ENCODE measurements at regions not wholly inside any gene's neighbourhood (a gene's known extent, or its start where the extent isn't known, plus 50 kb on each side); places are given as distances from the start of the nearest gene placed in this dataset.

DNA sequence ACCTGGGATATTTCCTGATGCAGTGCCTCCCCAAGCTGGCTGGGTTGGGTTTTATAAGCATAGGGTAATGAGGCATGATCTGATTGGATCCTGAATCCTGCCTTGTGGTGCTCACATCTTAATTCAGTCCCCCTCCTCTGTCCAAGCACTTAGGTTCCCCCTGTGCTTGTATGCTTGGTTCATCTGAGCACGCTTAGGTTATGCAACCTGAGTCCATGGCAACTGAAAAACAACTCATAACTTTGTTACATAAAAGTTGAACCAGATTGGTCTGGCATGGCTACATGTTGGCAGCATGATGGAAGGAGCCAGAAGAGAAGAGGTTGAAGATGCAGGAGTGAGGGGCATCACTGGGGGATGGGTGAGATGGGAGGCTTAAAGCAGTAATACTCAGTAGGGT is 57.3 kb upstream of the OSBPL3 start:
- Histone ChIP-seq H3K4me3 (ENCODE audit: low read length, poor library complexity, severe bottlenecking) (no peak overlapping the region), H3K36me3 (ENCODE audit: insufficient read depth, low read length) (no peaks in the 10 kb centered on the region), H3K9me2 (replicated peaks; ENCODE audit: low read depth, low read length) (no peaks in the 10 kb centered on the region), H2AFZ (ENCODE audit: low read length) (no peak overlapping the region), H3F3A (ENCODE audit: low read depth) (no peaks in the 10 kb centered on the region), H4K20me1 (ENCODE audit: insufficient read depth, low read length, poor library complexity, severe bottlenecking) (no peaks in the 10 kb centered on the region), H3K79me2 (ENCODE audit: insufficient read depth, low read length) (no peaks in the 10 kb centered on the region), H3K4me2 (ENCODE audit: low read depth, low read length, poor library complexity, severe bottlenecking) (no peak overlapping the region), H3K9ac (ENCODE audit: low read depth, low read length, poor library complexity, severe bottlenecking) (no peak overlapping the region), H3K4me1 (ENCODE audit: insufficient read depth, low read length, poor library complexity, severe bottlenecking) (no peaks in the 10 kb centered on the region), H3K9me3 (ENCODE audit: insufficient read depth, low read depth, low read length) (0 out of 2 replicates have a peak, but pooled peaks cover 3% of the 10 kb centered on the region), H3K27me3 (ENCODE audit: insufficient read depth, low read length, poor library complexity, severe bottlenecking) (no peaks in the 10 kb centered on the region)
- TF ChIP-seq, protein P1, sequence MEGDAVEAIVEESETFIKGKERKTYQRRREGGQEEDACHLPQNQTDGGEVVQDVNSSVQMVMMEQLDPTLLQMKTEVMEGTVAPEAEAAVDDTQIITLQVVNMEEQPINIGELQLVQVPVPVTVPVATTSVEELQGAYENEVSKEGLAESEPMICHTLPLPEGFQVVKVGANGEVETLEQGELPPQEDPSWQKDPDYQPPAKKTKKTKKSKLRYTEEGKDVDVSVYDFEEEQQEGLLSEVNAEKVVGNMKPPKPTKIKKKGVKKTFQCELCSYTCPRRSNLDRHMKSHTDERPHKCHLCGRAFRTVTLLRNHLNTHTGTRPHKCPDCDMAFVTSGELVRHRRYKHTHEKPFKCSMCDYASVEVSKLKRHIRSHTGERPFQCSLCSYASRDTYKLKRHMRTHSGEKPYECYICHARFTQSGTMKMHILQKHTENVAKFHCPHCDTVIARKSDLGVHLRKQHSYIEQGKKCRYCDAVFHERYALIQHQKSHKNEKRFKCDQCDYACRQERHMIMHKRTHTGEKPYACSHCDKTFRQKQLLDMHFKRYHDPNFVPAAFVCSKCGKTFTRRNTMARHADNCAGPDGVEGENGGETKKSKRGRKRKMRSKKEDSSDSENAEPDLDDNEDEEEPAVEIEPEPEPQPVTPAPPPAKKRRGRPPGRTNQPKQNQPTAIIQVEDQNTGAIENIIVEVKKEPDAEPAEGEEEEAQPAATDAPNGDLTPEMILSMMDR (conservative IDR thresholded peaks at IDR 0.05; ENCODE audit: low read length) = no peak
- no peak for TF ChIP-seq EZH2phosphoT487 (IDR thresholded peaks at IDR 0.05; ENCODE audit: borderline replicate concordance)

DNA sequence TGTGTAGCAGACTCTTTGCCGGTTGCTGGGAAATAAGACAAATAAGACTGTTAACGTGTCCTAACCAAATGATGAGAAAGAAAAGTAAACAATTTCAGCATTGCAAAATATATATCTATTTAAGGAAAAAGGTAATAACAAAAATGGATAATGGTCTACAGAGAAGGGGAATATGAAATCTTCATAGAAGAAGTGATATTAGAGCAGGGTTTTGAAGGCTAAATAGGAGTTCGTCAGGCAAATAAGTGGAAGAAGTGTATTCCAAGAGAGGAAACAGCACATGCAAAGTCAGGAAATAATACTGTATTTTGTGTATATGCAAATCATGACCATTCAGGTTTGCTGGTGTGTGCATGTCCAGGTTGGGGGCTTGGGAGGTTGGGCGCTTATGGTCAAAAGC is 55.3 kb upstream of the OSBPL3 start:
- TF ChIP-seq, protein P1 (conservative IDR thresholded peaks at IDR 0.05; ENCODE audit: low read length) = no peak
- TF ChIP-seq EZH2phosphoT487 (IDR thresholded peaks at IDR 0.05; ENCODE audit: borderline replicate concordance) = no peak

DNA sequence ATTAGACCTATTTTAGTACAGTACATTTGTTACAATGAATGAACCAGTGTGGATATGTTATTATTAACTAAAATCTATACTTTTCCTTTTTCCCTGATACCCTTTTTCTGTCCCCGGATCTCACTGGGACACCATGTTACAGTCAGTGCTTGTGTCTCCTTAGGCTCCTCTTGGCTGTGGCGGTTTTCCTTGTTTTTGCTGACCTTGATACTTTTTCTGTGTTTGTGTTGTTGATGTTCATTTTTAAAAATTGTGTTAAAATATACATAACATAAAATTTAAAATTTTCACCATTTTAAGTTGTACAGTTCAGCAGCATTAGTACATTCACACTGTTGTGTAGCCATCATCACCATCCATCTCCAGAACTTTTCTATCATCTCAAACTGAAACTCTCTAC is 54.2 kb upstream of the OSBPL3 start:
- Histone ChIP-seq H3K36me3 (ENCODE audit: insufficient read depth, low read length) (no peaks in the 10 kb centered on the region), H3K27me3 (ENCODE audit: insufficient read depth, low read length, poor library complexity, severe bottlenecking) (no peaks in the 10 kb centered on the region), H3K4me2 (ENCODE audit: low read depth, low read length, poor library complexity, severe bottlenecking) (no peak overlapping the region), H3K9ac (ENCODE audit: low read depth, low read length, poor library complexity, severe bottlenecking) (no peak overlapping the region), H3F3A (ENCODE audit: low read depth) (no peaks in the 10 kb centered on the region), H3K4me3 (ENCODE audit: low read length, poor library complexity, severe bottlenecking) (no peak overlapping the region), H3K79me2 (ENCODE audit: insufficient read depth, low read length) (no peaks in the 10 kb centered on the region), H3K9me3 (ENCODE audit: insufficient read depth, low read depth, low read length) (0 out of 2 replicates have a peak, but pooled peaks cover 3% of the 10 kb centered on the region), H3K4me1 (ENCODE audit: insufficient read depth, low read length, poor library complexity, severe bottlenecking) (peaks cover 2% of the 10 kb centered on the region), H2AFZ (ENCODE audit: low read length) (no peak overlapping the region), H4K20me1 (ENCODE audit: insufficient read depth, low read length, poor library complexity, severe bottlenecking) (no peaks in the 10 kb centered on the region), H3K9me2 (replicated peaks; ENCODE audit: low read depth, low read length) (no peaks in the 10 kb centered on the region)
- TF ChIP-seq, protein P1 (conservative IDR thresholded peaks at IDR 0.05; ENCODE audit: low read length) = no peak
- TF ChIP-seq EZH2phosphoT487 (IDR thresholded peaks at IDR 0.05; ENCODE audit: borderline replicate concordance) = no peak

More for the DNA sequence above, 55.3 kb upstream of the OSBPL3 start:
- Histone ChIP-seq H3K36me3 (ENCODE audit: insufficient read depth, low read length) (no peaks in the 10 kb centered on the region), H3K4me1 (ENCODE audit: insufficient read depth, low read length, poor library complexity, severe bottlenecking) (no peaks in the 10 kb centered on the region), H4K20me1 (ENCODE audit: insufficient read depth, low read length, poor library complexity, severe bottlenecking) (no peaks in the 10 kb centered on the region), H3F3A (ENCODE audit: low read depth) (no peaks in the 10 kb centered on the region), H2AFZ (ENCODE audit: low read length) (no peak overlapping the region), H3K9me2 (replicated peaks; ENCODE audit: low read depth, low read length) (no peaks in the 10 kb centered on the region), H3K9me3 (ENCODE audit: insufficient read depth, low read depth, low read length) (0 out of 2 replicates have a peak, but pooled peaks cover 3% of the 10 kb centered on the region), H3K79me2 (ENCODE audit: insufficient read depth, low read length) (no peaks in the 10 kb centered on the region), H3K27me3 (ENCODE audit: insufficient read depth, low read length, poor library complexity, severe bottlenecking) (no peaks in the 10 kb centered on the region), H3K4me2 (ENCODE audit: low read depth, low read length, poor library complexity, severe bottlenecking) (no peak overlapping the region), H3K4me3 (ENCODE audit: low read length, poor library complexity, severe bottlenecking) (no peak overlapping the region), H3K9ac (ENCODE audit: low read depth, low read length, poor library complexity, severe bottlenecking) (no peak overlapping the region)

All from Loucy (cell line).